AG09309 (cell line): ENCODE measurements at regions not wholly inside any gene's neighbourhood (a gene's known extent, or its start where the extent isn't known, plus 50 kb on each side); places are given as distances from the start of the nearest gene placed in this dataset.

ENCODE experiments used
- DNase-seq: peaks from one replicate; pipeline ENCODE4 v3.0.0-alpha.2; 2010; ENCODE audit warnings: low read depth
- H3K4me3 ChIP-seq: 2 replicates; pipeline ENCODE4 v1.5.1; 2011; ENCODE audit warnings: mild to moderate bottlenecking, low read depth, low read length, moderate library complexity; ENCODE audit not compliant: control insufficient read depth
- TF ChIP-seq, protein P1 (sequence below): IDR thresholded peaks from 2 replicates; pipeline ENCODE4 v1.5.1; 2011; ENCODE audit warnings: mild to moderate bottlenecking, low read depth, low read length, inconsistent platforms; ENCODE audit not compliant: insufficient read depth, control insufficient read depth; ENCODE audit errors: missing control alignments

DNA sequence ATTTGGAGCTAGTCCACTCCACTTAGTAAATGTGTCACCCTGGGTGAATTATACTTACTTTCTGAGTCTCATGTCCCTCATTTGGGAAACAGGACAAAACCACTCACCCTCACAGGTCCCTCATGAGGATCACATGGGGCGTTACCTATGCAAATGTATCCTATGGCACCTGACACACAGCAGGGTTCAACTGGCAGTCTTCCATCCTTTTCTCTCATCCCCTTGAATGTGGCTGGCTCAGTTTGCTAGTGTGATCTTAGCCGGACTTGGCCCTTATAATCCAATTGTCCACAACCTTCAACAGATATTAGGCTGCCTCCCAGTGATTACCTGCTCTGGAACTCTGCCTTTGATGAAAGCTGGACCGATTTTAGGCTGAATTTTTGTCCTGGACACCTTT lies 308.8 kb downstream of the MAP2K6 start:
- TF ChIP-seq, protein P1, sequence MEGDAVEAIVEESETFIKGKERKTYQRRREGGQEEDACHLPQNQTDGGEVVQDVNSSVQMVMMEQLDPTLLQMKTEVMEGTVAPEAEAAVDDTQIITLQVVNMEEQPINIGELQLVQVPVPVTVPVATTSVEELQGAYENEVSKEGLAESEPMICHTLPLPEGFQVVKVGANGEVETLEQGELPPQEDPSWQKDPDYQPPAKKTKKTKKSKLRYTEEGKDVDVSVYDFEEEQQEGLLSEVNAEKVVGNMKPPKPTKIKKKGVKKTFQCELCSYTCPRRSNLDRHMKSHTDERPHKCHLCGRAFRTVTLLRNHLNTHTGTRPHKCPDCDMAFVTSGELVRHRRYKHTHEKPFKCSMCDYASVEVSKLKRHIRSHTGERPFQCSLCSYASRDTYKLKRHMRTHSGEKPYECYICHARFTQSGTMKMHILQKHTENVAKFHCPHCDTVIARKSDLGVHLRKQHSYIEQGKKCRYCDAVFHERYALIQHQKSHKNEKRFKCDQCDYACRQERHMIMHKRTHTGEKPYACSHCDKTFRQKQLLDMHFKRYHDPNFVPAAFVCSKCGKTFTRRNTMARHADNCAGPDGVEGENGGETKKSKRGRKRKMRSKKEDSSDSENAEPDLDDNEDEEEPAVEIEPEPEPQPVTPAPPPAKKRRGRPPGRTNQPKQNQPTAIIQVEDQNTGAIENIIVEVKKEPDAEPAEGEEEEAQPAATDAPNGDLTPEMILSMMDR: no peak
- no peak for DNase-seq
- no peak overlapping the region for H3K4me3 ChIP-seq

DNA sequence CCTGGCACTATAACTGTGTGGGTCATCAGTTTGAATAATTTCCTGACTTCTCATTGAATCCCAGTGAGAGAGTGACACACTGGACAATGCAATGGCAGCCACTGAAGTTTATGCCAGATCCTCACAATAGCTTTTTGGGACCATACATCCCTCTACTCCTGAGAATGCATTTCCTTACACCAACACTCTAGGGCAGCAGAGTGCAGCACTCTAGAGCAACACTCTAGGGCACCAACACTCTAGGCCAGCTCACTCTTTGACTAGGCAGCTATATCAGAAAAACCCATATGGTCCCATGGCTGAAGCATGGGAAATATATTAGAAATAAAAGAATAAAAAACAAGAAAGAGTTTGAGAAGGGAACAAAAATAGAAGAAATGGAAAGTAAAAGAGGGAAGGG lies 309.2 kb downstream of the MAP2K6 start:
- no peak overlapping the region for H3K4me3 ChIP-seq
- no peak for DNase-seq
- TF ChIP-seq, protein P1: peak; percentile 19

DNA sequence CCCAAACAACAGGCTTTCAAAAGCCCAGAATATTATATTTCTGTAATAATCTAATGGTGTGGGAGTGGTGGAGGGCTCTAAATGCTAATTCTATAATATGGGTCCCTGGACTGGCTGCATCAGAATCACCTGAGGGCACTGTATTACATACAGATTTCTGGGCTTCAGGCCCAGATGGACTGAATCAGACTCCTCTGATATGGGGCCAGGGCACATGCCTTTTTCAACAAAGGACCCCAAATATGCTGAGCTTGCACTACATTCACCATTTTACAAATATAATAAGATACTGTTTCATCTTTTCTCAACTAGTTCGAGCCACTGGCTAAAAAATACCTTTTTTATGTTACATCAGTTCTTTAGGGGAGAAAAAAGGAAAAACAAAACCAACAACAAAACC lies 309.7 kb downstream of the MAP2K6 start:
- no peak for DNase-seq
- no peak overlapping the region for H3K4me3 ChIP-seq
- TF ChIP-seq, protein P1: no peak

DNA sequence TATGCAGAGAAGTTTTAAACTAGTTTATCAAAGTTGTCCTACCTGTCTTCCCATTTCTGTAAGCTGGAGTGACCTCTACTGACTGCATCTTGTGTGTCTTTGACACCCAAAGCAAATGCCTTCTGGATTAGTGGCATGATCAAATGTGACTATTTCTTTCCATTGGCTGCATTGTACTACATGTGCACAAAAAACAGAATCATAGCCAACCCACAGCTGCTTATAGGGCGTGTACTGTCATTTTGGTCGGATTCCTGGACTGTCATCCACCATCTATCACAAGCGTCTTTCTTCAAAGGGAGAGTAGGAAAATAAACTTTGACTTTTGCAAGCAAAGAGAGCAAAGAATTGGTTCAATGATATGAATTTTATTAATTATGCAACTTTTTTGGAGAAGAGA lies 310.6 kb downstream of the MAP2K6 start:
- TF ChIP-seq, protein P1: no peak

DNA sequence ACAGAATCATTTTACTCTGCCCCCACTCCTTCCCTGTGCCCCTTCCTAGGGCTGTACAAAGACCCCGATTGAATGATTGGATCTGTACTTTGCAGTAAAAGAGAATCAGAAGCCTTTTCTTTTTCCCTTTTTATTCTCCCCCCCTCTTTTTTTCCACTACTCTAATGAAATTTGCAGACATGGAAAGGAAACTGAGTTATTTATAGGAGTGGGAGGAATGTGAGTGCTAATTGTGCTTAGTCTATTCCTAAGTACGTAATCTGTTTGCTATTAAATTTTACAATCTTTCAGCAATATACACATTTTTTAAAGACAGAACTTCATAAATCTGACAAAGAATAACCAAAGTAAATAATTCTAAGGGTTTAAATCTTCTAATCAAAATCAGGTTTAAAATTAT lies 314.3 kb downstream of the MAP2K6 start:
- TF ChIP-seq, protein P1: no peak
- H3K4me3 ChIP-seq: no peak overlapping the region
- DNase-seq: no peak

More for the DNA sequence above, 310.6 kb downstream of the MAP2K6 start:
- no peak overlapping the region for H3K4me3 ChIP-seq
- DNase-seq: no peak

DNA sequence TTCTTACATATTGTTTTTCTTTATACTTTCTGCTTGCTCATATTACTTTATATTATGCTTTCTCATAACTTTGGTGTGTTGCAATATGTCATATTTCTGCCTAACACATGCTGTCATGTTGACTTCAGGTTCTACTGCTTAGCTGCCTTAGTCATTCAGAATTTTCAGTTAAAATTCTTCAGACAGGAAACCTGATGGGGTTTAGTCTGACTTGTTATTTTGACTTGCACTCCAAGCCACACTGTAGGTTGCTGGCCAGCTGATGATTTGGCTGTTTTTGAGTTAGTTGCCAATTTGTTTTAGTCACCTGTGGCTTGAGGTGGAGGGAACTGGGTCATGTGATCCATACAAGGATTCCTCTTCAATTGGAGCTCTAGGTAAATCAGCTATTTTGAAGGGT lies 315.4 kb downstream of the MAP2K6 start:
- no peak overlapping the region for H3K4me3 ChIP-seq
- DNase-seq: no peak
- TF ChIP-seq, protein P1: no peak

DNA sequence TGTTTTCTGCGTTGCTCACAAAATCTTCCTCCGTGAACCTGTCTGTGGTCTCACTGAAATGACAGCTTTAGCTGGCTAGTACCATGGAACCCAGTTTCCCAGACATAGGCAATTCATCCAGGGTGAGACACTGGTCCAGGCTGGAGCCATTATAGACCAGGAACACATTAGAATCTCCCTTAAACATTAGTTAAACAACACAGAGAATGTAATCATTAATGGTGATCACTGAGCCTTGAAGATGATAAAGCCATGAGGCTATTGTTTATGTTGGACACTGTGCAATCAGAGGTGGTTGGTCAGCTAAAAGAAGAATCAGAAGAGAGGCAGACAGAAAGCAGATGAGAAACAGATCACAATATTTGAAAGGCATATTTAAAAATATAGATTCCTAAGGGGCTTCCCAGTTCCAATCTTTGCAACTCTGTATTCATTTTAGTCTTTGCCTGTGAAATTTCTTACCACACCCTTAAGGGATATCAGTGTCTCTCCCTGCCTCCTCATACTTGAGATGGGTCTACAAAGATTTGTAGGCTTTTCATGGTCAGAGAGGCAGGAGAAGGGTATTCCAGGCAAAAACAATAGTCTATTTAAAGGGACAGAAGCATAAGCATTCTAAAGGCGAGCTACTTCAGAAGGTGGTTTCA lies 317.9 kb downstream of the MAP2K6 start:
- TF ChIP-seq, protein P1: no peak
- no peak for DNase-seq
- no peak overlapping the region for H3K4me3 ChIP-seq
